Cardiac muscle cell (in vitro differentiated cells and primary cell): ENCODE measurements at regions not wholly inside any gene's neighbourhood (a gene's known extent, or its start where the extent isn't known, plus 50 kb on each side); places are given as distances from the start of the nearest gene placed in this dataset.

Experiments used
- DNase-seq, 2 donors: peaks; one replicate each; pipeline versions ENCODE4 v3.0.0 to v3.0.0-alpha.2; 2010 to 2017; ENCODE audit warnings: low read depth in 1 of 2, low spot score in 1 of 2
- H3K27ac ChIP-seq: fragments of 200-600 bp; sonication (generic); 2 replicates; pipeline ENCODE4 v1.5.1; 2016
- H3K27me3 ChIP-seq: fragments of 200-600 bp; sonication (generic); 2 replicates; pipeline ENCODE4 v1.6.0; 2016; ENCODE audit warnings: control low read depth
- H3K36me3 ChIP-seq: fragments of 200-600 bp; sonication (generic); 2 replicates; pipeline ENCODE4 v1.5.1; 2016; ENCODE audit warnings: control low read depth
- H3K4me1 ChIP-seq: fragments of 200-600 bp; sonication (generic); 2 replicates; pipeline ENCODE4 v1.8.1; 2017; ENCODE audit warnings: low read depth, mild to moderate bottlenecking, mixed run types
- H3K4me3 ChIP-seq: fragments of 200-600 bp; sonication (generic); 2 replicates; pipeline ENCODE4 v1.5.1; 2016; ENCODE audit warnings: mild to moderate bottlenecking
- H3K9me3 ChIP-seq: fragments of 200-600 bp; sonication (generic); 2 replicates; pipeline ENCODE4 v1.5.1; 2017; ENCODE audit warnings: low read depth, mild to moderate bottlenecking, control low read depth
- TF ChIP-seq, protein P1 (sequence below): IDR thresholded peaks from 2 replicates; pipeline ENCODE4 v1.5.1; 2012; ENCODE audit warnings: low read depth, mild to moderate bottlenecking, low read length

DNA sequence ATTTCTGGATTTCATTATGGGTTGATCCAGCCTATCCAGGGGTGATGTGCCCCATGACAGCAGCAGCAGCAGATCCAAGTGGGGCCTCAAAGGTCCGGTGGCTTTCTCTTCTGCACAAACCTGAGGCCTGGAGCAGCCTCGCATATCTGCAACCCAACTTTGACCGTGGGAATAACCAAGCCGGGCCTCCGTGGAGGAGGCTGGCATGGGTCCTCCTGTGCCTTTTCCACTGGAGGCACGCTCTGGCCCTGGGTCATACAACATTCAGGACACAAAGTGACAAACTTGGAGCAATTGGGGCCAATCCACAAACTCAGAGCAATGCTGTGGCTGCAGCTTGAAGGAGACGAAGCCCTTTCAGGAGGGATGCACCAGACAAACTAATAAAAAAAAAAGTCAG, 330.0 kb upstream of the MKI67 start:
- H3K4me3 ChIP-seq: no peak overlapping the region
- TF ChIP-seq, protein P1, sequence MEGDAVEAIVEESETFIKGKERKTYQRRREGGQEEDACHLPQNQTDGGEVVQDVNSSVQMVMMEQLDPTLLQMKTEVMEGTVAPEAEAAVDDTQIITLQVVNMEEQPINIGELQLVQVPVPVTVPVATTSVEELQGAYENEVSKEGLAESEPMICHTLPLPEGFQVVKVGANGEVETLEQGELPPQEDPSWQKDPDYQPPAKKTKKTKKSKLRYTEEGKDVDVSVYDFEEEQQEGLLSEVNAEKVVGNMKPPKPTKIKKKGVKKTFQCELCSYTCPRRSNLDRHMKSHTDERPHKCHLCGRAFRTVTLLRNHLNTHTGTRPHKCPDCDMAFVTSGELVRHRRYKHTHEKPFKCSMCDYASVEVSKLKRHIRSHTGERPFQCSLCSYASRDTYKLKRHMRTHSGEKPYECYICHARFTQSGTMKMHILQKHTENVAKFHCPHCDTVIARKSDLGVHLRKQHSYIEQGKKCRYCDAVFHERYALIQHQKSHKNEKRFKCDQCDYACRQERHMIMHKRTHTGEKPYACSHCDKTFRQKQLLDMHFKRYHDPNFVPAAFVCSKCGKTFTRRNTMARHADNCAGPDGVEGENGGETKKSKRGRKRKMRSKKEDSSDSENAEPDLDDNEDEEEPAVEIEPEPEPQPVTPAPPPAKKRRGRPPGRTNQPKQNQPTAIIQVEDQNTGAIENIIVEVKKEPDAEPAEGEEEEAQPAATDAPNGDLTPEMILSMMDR: no peak
- no peak overlapping the region for H3K27ac ChIP-seq
- H3K36me3 ChIP-seq: no peaks in the 10 kb centered on the region
- no peak for DNase-seq
- H3K4me1 ChIP-seq: no peaks in the 10 kb centered on the region
- H3K27me3 ChIP-seq: no peaks in the 10 kb centered on the region
- no peaks in the 10 kb centered on the region for H3K9me3 ChIP-seq

DNA sequence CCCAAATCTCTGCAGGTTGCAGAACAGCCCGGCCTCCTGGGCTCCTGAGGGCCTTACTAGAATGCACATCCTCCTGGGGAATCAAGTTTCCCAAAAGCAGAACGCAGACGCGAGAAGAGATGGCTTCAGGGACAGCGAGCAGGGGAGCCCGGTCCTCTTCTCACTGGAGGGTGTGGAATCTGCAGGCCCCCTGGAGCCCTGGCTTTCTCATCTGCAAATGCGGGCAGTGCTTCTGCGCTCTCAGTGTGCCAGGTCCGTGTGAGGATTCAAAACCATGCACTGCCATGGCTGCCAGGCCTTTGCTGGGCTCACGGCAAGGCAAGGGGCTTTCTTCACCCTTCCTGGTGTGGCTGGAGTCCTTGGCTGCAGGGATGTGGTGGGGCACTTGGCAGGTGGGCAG, 330.9 kb upstream of the MKI67 start:
- Histone ChIP-seq H3K27me3 (no peaks in the 10 kb centered on the region), H3K36me3 (no peaks in the 10 kb centered on the region), H3K9me3 (no peaks in the 10 kb centered on the region), H3K4me3 (no peak overlapping the region), H3K4me1 (no peaks in the 10 kb centered on the region), H3K27ac (no peak overlapping the region)
- TF ChIP-seq, protein P1: no peak
- DNase-seq: no peak

DNA sequence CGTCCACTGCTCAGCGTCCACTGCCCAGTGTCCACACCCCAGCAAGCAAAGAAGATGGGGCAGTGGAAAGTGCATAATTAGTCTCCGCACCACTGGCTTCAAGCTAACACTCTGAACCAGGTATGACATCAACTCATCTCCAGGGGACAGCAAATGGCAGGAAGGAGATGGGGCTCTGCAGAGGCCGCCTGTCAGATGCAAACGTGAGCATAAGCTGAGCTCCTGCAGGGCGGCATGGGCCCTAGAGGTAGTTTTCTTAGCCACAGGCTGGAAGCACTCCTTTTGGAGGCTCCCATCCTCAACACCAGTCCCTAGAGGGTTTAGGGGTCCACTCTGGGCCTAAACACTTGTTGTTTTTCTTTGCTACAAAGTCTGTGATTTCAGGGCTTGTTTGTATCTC, 335.8 kb upstream of the MKI67 start:
- H3K27ac ChIP-seq: no peak overlapping the region
- H3K9me3 ChIP-seq: no peaks in the 10 kb centered on the region
- TF ChIP-seq, protein P1: no peak
- H3K4me3 ChIP-seq: no peak overlapping the region
- DNase-seq: no peak
- H3K27me3 ChIP-seq: peaks cover 2% of the 10 kb centered on the region
- H3K4me1 ChIP-seq: no peaks in the 10 kb centered on the region
- H3K36me3 ChIP-seq: no peaks in the 10 kb centered on the region

DNA sequence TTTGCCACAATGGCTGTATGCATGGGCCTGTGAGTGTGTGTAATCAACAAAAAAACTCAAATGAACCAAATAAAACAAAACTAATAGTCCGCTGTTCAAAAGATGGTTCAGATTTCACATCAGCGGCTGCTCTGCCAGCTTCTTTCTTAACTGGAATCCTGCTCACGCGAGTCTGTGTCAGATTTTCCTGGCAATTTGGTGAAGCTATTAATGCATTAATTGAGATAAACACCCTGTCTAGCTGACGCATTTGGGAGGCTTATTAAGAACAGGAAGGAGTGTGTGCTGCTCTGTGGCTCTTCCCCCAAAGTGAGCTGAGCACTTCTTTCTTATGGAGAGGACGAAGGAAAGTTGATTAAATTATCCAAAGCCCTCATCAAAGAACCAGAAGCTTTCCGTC, 336.6 kb upstream of the MKI67 start:
- DNase-seq: no peak
- Histone ChIP-seq H3K9me3 (no peaks in the 10 kb centered on the region), H3K27me3 (peaks cover 2% of the 10 kb centered on the region), H3K36me3 (no peaks in the 10 kb centered on the region), H3K27ac (no peak overlapping the region), H3K4me3 (no peak overlapping the region), H3K4me1 (no peaks in the 10 kb centered on the region)
- TF ChIP-seq, protein P1: no peak

DNA sequence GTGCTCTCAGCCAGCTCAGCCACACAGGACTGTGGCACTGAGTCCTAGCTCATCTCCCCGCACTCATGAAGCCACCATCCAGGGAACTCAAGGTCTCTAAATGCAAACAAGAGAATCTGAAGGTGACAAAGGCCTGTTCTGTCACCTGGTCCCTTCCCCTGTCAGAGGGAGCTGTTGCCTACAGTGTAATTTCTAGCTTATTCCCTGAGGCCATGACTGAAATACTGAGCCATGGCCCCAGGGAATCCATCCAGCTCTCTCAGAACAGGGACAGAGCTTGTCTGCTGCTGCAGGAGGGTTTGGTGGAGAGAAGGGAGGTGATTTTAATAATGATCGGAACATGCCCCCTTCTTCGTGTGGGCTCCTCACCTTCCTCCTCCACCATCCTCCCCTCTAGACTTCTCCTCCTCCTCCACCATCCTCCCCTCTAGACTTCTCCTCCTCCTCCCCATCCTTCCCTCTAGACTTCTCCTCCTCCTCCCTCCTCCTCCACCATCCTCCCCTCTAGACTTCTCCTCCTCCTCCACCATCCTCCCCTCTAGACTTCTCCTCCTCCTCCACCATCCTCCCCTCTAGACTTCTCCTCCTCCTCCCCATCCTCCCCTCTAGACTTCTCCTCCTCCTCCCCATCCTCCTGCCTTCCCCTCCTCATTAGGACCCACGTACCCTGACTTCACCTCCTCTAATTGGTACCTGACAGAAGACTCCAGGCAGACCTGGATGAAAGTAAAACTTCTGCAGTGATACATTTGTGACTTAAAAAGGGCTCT, 338.0 kb upstream of the MKI67 start:
- TF ChIP-seq, protein P1: no peak
- Histone ChIP-seq H3K4me3 (no peak overlapping the region), H3K4me1 (no peaks in the 10 kb centered on the region), H3K9me3 (no peaks in the 10 kb centered on the region), H3K36me3 (no peaks in the 10 kb centered on the region), H3K27ac (no peak overlapping the region), H3K27me3 (peaks cover 2% of the 10 kb centered on the region)
- DNase-seq: peak in 1 of 2 donors; percentile 16
